Endothelial cell of umbilical vein (primary cell): ENCODE measurements at regions not wholly inside any gene's neighbourhood (a gene's known extent, or its start where the extent isn't known, plus 50 kb on each side); places are given as distances from the start of the nearest gene placed in this dataset.

Experiments used
- BruUV-seq: library from RNA; stranded (reverse); fragments of 400-500 nt; replicated peaks from 2 replicates; lab custom pipeline; 2021; lab: Mats Ljungman, UMichigan
- CTCF ChIA-PET: fragments of 300-600, 350-600 bp; sonication (Branson Sonifier 250); formaldehyde crosslinking; loops from one replicate; lab custom pipeline; 2021; ENCODE audit warnings: antibody characterized with exemption, inconsistent platforms; lab: Charles Lee
- POLR2A ChIA-PET: fragments of 300-600, 350-600 bp; sonication (Branson Sonifier 250); formaldehyde crosslinking; loops from one replicate; lab custom pipeline; 2021; ENCODE audit warnings: antibody characterized with exemption, inconsistent platforms; lab: Charles Lee
- DNase-seq: peaks from one replicate; pipeline ENCODE4 v3.0.0-alpha.2; 2011; ENCODE audit warnings: low read depth, low spot score
- FAIRE-seq: peaks from 2 replicates; lab custom pipeline; 2011; peaks lifted over from hg19 to GRCh38; lab: Jason Lieb, UNC
- H2AFZ ChIP-seq: 2 replicates; pipeline ENCODE4 v1.6.0; 2012; ENCODE audit warnings: low read depth, low read length, control low read depth, inconsistent platforms
- H3K27ac ChIP-seq: 2 replicates; pipeline ENCODE4 v1.5.1; 2011; ENCODE audit warnings: low read depth, mild to moderate bottlenecking, control low read depth, low read length, moderate library complexity; ENCODE audit not compliant: insufficient read depth
- H3K27me3 ChIP-seq, 2 experiments: 2 replicates each; pipeline versions ENCODE4 v1.6.0 to v1.6.1; 2011; ENCODE audit warnings: low read length in 2 of 2, mixed read lengths in 1 of 2; ENCODE audit not compliant: control insufficient read depth in 2 of 2, insufficient read depth in 2 of 2
- H3K36me3 ChIP-seq, 2 experiments: 2 replicates in 1 of 2; 3 replicates in 1 of 2; pipeline ENCODE4 v1.5.1; 2011; ENCODE audit warnings: low read length in 2 of 2, mild to moderate bottlenecking in 1 of 2, moderate library complexity in 1 of 2; ENCODE audit not compliant: control insufficient read depth in 2 of 2, insufficient read depth in 2 of 2; ENCODE audit errors: extremely low read depth in 1 of 2
- H3K4me1 ChIP-seq: 3 replicates; pipeline ENCODE4 v1.5.1; 2011; ENCODE audit warnings: mild to moderate bottlenecking, low read length; ENCODE audit not compliant: control insufficient read depth, insufficient read depth; ENCODE audit errors: extremely low read depth
- H3K4me2 ChIP-seq: 2 replicates; pipeline ENCODE4 v1.6.1; 2011; ENCODE audit warnings: low read length, control low read depth, mixed read lengths; ENCODE audit not compliant: insufficient read depth
- H3K4me3 ChIP-seq, 3 experiments: fragments of 200-600 bp in 1 of 3; sonication (generic), shearing (Covaris generic) in 1 of 3; replicated peaks in 1 of 3; 2 replicates each; pipeline ENCODE4 v1.5.1; 2011 to 2016; ENCODE audit warnings: control low read depth in 3 of 3, low read length in 3 of 3, mild to moderate bottlenecking in 2 of 3, inconsistent platforms in 1 of 3, low read depth in 1 of 3, moderate library complexity in 1 of 3; ENCODE audit not compliant: insufficient read depth in 1 of 3
- H3K79me2 ChIP-seq: 2 replicates; pipeline ENCODE4 v1.6.0; 2012; ENCODE audit warnings: low read length, inconsistent platforms; ENCODE audit not compliant: control insufficient read depth, insufficient read depth
- H3K9ac ChIP-seq: replicated peaks from 2 replicates; pipeline ENCODE3; 2011; ENCODE audit warnings: low read length, control low read depth; ENCODE audit not compliant: insufficient read depth; ENCODE audit errors: extremely low read depth
- H3K9me1 ChIP-seq: replicated peaks from 3 replicates; pipeline ENCODE4 v1.6.0; 2011; ENCODE audit warnings: mild to moderate bottlenecking, low read length; ENCODE audit not compliant: control insufficient read depth, insufficient read depth; ENCODE audit errors: extremely low read depth
- H3K9me3 ChIP-seq: replicated peaks from 2 replicates; pipeline ENCODE4 v1.5.1; 2012; ENCODE audit warnings: low read length, inconsistent platforms; ENCODE audit not compliant: control insufficient read depth, insufficient read depth
- H4K20me1 ChIP-seq: replicated peaks from 2 replicates; pipeline ENCODE3; 2011; ENCODE audit warnings: mild to moderate bottlenecking, low read length; ENCODE audit not compliant: control insufficient read depth, insufficient read depth; ENCODE audit errors: extremely low read depth
- CTCF ChIP-seq, 2 donors: IDR thresholded peaks; 1 replicate in 1 of 2; 2 replicates in 1 of 2; pipeline ENCODE4 v1.5.1; 2011; ENCODE audit warnings: low read length in 2 of 2, mild to moderate bottlenecking in 2 of 2, moderate library complexity in 2 of 2, control low read depth in 1 of 2, inconsistent platforms in 1 of 2, low read depth in 1 of 2; ENCODE audit not compliant: insufficient read depth in 1 of 2; ENCODE audit errors: extremely low read depth in 1 of 2
- EZH2 ChIP-seq: IDR thresholded peaks from 2 replicates; pipeline ENCODE4 v1.6.1; 2012; ENCODE audit warnings: borderline replicate concordance, low read depth, mild to moderate bottlenecking, moderate library complexity, low read length, inconsistent platforms; ENCODE audit not compliant: severe bottlenecking
- FOS ChIP-seq: IDR thresholded peaks from 2 replicates; pipeline ENCODE4 v1.6.1; 2011; ENCODE audit warnings: mild to moderate bottlenecking, low read length, moderate library complexity, borderline replicate concordance; ENCODE audit not compliant: insufficient read depth
- GATA2 ChIP-seq: IDR thresholded peaks from 2 replicates; pipeline ENCODE4 v1.7.0; 2011; ENCODE audit warnings: low read depth, mild to moderate bottlenecking, moderate library complexity, mixed read lengths, low read length; ENCODE audit not compliant: insufficient read length, insufficient read depth
- JUN ChIP-seq: IDR thresholded peaks from 2 replicates; pipeline ENCODE4 v1.6.1; 2011; ENCODE audit warnings: borderline replicate concordance, low read depth; ENCODE audit not compliant: insufficient read length, insufficient read depth
- MAX ChIP-seq: IDR thresholded peaks from 2 replicates; pipeline ENCODE4 v1.6.1; 2011; ENCODE audit not compliant: insufficient read depth, insufficient read length
- MYC ChIP-seq: IDR thresholded peaks from one replicate; pipeline ENCODE4 v1.6.1; 2011; ENCODE audit warnings: mild to moderate bottlenecking, low read depth, low read length
- POLR2A ChIP-seq: IDR thresholded peaks from 2 replicates; pipeline ENCODE4 v1.6.1; 2012; ENCODE audit warnings: low read depth, mild to moderate bottlenecking, control low read depth, low read length
- POLR2AphosphoS5 ChIP-seq: IDR thresholded peaks from 2 replicates; pipeline ENCODE4 v1.6.1; 2012; ENCODE audit warnings: low read depth, mild to moderate bottlenecking, control low read depth, low read length, moderate library complexity; ENCODE audit not compliant: insufficient read depth
- dilution Hi-C: fragments of 300-500 bp; cut with MboI; formaldehyde crosslinking; loops from one replicate; pipeline ENCODE4 v1.15.0; 2019; ENCODE audit warnings: low sequenced_read_pairs; ENCODE audit not compliant: extremely low pct_ligation_motif_present
- intact Hi-C: fragments of 100-400 bp; cut with micrococcal nuclease; formaldehyde crosslinking; loops from one replicate; pipeline ENCODE4 v1.10.0; 2022

- ChIA-PET CTCF (no interaction called here), POLR2A (no interaction called here)
- no peak for FAIRE-seq
- dilution Hi-C loops (no loop called here), intact Hi-C loops (no loop called here)
- Histone ChIP-seq H3K9ac (no peak overlapping the region), H3K27ac (no peak overlapping the region), H3K4me1 (no peaks in the 10 kb centered on the region), H4K20me1 (no peaks in the 10 kb centered on the region), H3K4me3 (no peak overlapping the region), H3K27me3 (no peaks in the 10 kb centered on the region), H3K79me2 (no peaks in the 10 kb centered on the region), H2AFZ (no peak overlapping the region), H3K4me2 (no peak overlapping the region), H3K36me3 (no peaks in the 10 kb centered on the region), H3K9me1 (no peaks in the 10 kb centered on the region), H3K9me3 (no peaks in the 10 kb centered on the region)
- BruUV-seq = no TSS peak
- DNase-seq = no peak
- TF ChIP-seq JUN (no peak), POLR2A (no peak), POLR2AphosphoS5 (no peak), FOS (no peak), MAX (no peak), EZH2 (no peak), MYC (no peak), GATA2 (no peak), CTCF (IDR thresholded peaks at IDR 0.05; ENCODE audit: extremely low read depth in 1 of 2, insufficient read depth in 1 of 2, low read depth in 1 of 2, low read length in 2 of 2) (no peak)
Observed at GRCh38 chr6:1239805-1240204, 72.1 kb upstream of the FOXQ1 start.
